Prostate gland (tissue), 2 donors: ENCODE measurements at regions not wholly inside any gene's neighbourhood (a gene's known extent, or its start where the extent isn't known, plus 50 kb on each side); places are given as distances from the start of the nearest gene placed in this dataset.

Experiments used
- CTCF ChIP-seq, 4 experiments: fragments of 200-600 bp in 2 of 4; fragments of 450-650 bp in 2 of 4; sonication (generic) in 2 of 4; IDR thresholded peaks; 1 replicate in 3 of 4; 2 replicates in 1 of 4; pipeline ENCODE4 v1.5.1; 2016 to 2019; ENCODE audit warnings: antibody characterized with exemption in 4 of 4, mild to moderate bottlenecking in 2 of 4, moderate library complexity in 2 of 4
- POLR2A ChIP-seq: fragments of 450-650 bp; IDR thresholded peaks from one replicate; pipeline ENCODE4 v1.6.1; 2016; ENCODE audit warnings: antibody characterized with exemption, mild to moderate bottlenecking
- POLR2AphosphoS5 ChIP-seq: sonication (generic); formaldehyde crosslinking; IDR thresholded peaks from one replicate; pipeline ENCODE4 v1.6.1; 2017; ENCODE audit warnings: antibody characterized with exemption

- TF ChIP-seq CTCF (IDR thresholded peaks at IDR 0.05), result no peak
- TF ChIP-seq POLR2AphosphoS5, result no peak
- TF ChIP-seq POLR2A, result no peak
Measured at GRCh38 chr11:96738311-96738710, 348.5 kb downstream of the JRKL start.
